ENCODE measurements at regions not wholly inside any gene's neighbourhood (a gene's known extent, or its start where the extent isn't known, plus 50 kb on each side); places are given as distances from the start of the nearest gene placed in this dataset.
A peak's percentile ranks its signal among the peaks of the same experiment; 100 is the strongest.
"Not testable (repeated sequence)": the region's sequence is repeated elsewhere in the genome, so short reads cannot be mapped to it uniquely, and the experiment has no call there.

GRCh38 chr21:21864321-21864840 is 866.2 kb downstream of the NCAM2 start:
- TF ChIP-seq CTCF (conservative IDR thresholded peaks at IDR 0.05; ENCODE audit: low read depth, low read length): no peak
- peak; percentile 5 for DNase-seq (ENCODE audit: low read depth)
- no peak overlapping the region for H3K4me3 ChIP-seq (ENCODE audit: low read depth, low read length)

- no peak overlapping the region for H3K4me3 ChIP-seq (ENCODE audit: low read depth, low read length)
- TF ChIP-seq CTCF (conservative IDR thresholded peaks at IDR 0.05; ENCODE audit: low read depth, low read length): no peak
- DNase-seq (ENCODE audit: low read depth): no peak
Observed at GRCh38 chr21:21897275-21897883, 899.2 kb downstream of the NCAM2 start.

- peak; percentile 13 for DNase-seq (ENCODE audit: low read depth)
- H3K4me3 ChIP-seq (ENCODE audit: low read depth, low read length): no peak overlapping the region
- no peak for TF ChIP-seq CTCF (conservative IDR thresholded peaks at IDR 0.05; ENCODE audit: low read depth, low read length)
Observed at GRCh38 chr21:21898801-21899200, 900.6 kb downstream of the NCAM2 start.

- H3K4me3 ChIP-seq (ENCODE audit: low read depth, low read length); DNase-seq (ENCODE audit: low read depth): not testable (repeated sequence)
Observed at GRCh38 chr21:21902416-21902815, 904.2 kb downstream of the NCAM2 start.

- peak; percentile 83 for DNase-seq (ENCODE audit: low read depth)
- TF ChIP-seq CTCF (conservative IDR thresholded peaks at IDR 0.05; ENCODE audit: low read depth, low read length): no peak
- no peak overlapping the region for H3K4me3 ChIP-seq (ENCODE audit: low read depth, low read length)
Observed at GRCh38 chr21:21907271-21907670, 909.1 kb downstream of the NCAM2 start.

GRCh38 chr21:21915816-21916215 is 917.6 kb downstream of the NCAM2 start:
- H3K4me3 ChIP-seq (ENCODE audit: low read depth, low read length): no peak overlapping the region
- no peak for DNase-seq (ENCODE audit: low read depth)
- no peak for TF ChIP-seq CTCF (conservative IDR thresholded peaks at IDR 0.05; ENCODE audit: low read depth, low read length)

- no peak overlapping the region for H3K4me3 ChIP-seq (ENCODE audit: low read depth, low read length)
- peak; percentile 74 for TF ChIP-seq CTCF (conservative IDR thresholded peaks at IDR 0.05; ENCODE audit: low read depth, low read length)
- peak; percentile 62 for DNase-seq (ENCODE audit: low read depth)
Observed at GRCh38 chr21:21921410-21922232, 923.4 kb downstream of the NCAM2 start.
